Neural crest cell (in vitro differentiated cells): ENCODE measurements at regions not wholly inside any gene's neighbourhood (a gene's known extent, or its start where the extent isn't known, plus 50 kb on each side); places are given as distances from the start of the nearest gene placed in this dataset.

ENCODE experiments used
- DNase-seq: peaks from one replicate; pipeline ENCODE4 v3.0.0; 2021; ENCODE audit warnings: low read depth, mixed read lengths, low spot score
- H3K27ac Mint-ChIP-seq: one replicate; pipeline ENCODE4 v1.8.0; 2021; ENCODE audit warnings: mild to moderate bottlenecking, mixed read lengths; ENCODE audit not compliant: unreplicated experiment
- H3K27me3 Mint-ChIP-seq: 2 replicates; pipeline ENCODE4 v1.8.0; 2021; ENCODE audit warnings: low read depth, mild to moderate bottlenecking, mixed read lengths
- H3K36me3 Mint-ChIP-seq: 2 replicates; pipeline ENCODE4 v1.8.0; 2021; ENCODE audit warnings: low read depth, mild to moderate bottlenecking, mixed read lengths
- H3K4me1 Mint-ChIP-seq: 2 replicates; pipeline ENCODE4 v1.8.0; 2021; ENCODE audit warnings: mixed read lengths
- H3K4me3 Mint-ChIP-seq: one replicate; pipeline ENCODE4 v1.8.0; 2021; ENCODE audit warnings: mild to moderate bottlenecking, mixed read lengths
- H3K9me3 Mint-ChIP-seq: 2 replicates; pipeline ENCODE4 v1.8.0; 2021; ENCODE audit warnings: mixed read lengths
- TF ChIP-seq, protein P1 (sequence below): fragments of 200-600 bp; sonication (generic); conservative IDR thresholded peaks from 2 replicates; pipeline ENCODE4 v1.5.0; 2021; ENCODE audit warnings: antibody characterized with exemption, mild to moderate bottlenecking

GRCh38 chr11:38553148-38553547, 1955.1 kb upstream of the RAG2 start:
- no peak overlapping the region for H3K4me3 Mint-ChIP-seq
- H3K9me3 Mint-ChIP-seq, result no peaks in the 10 kb centered on the region
- no peak overlapping the region for H3K27ac Mint-ChIP-seq
- no peak for DNase-seq
- H3K27me3 Mint-ChIP-seq, result no peaks in the 10 kb centered on the region
- no peaks in the 10 kb centered on the region for H3K4me1 Mint-ChIP-seq
- no peaks in the 10 kb centered on the region for H3K36me3 Mint-ChIP-seq
- TF ChIP-seq, protein P1, sequence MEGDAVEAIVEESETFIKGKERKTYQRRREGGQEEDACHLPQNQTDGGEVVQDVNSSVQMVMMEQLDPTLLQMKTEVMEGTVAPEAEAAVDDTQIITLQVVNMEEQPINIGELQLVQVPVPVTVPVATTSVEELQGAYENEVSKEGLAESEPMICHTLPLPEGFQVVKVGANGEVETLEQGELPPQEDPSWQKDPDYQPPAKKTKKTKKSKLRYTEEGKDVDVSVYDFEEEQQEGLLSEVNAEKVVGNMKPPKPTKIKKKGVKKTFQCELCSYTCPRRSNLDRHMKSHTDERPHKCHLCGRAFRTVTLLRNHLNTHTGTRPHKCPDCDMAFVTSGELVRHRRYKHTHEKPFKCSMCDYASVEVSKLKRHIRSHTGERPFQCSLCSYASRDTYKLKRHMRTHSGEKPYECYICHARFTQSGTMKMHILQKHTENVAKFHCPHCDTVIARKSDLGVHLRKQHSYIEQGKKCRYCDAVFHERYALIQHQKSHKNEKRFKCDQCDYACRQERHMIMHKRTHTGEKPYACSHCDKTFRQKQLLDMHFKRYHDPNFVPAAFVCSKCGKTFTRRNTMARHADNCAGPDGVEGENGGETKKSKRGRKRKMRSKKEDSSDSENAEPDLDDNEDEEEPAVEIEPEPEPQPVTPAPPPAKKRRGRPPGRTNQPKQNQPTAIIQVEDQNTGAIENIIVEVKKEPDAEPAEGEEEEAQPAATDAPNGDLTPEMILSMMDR, result no peak

- H3K4me3 Mint-ChIP-seq, result no peak overlapping the region
- no peaks in the 10 kb centered on the region for H3K9me3 Mint-ChIP-seq
- no peaks in the 10 kb centered on the region for H3K36me3 Mint-ChIP-seq
Measured at GRCh38 chr11:38547462-38547861, 1949.4 kb upstream of the RAG2 start.

DNA sequence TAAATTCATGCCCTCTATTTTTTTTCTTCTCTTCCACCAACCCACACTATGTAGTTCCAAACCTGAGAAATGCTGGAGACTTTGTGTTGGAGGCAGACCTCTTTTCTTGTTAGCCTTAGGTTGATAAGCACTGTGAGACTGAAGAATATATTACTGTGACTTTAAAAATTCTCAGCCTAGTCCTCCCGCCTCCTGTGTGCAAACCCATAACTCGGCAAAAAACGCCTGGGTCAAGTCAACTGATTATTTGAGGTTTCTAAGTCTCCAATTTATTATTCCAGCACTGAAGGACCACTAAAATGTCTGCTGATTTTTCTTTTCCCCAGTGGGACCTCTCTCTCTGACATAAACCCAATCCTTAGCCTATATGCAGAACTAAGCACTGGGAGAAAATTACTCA, 1946.0 kb upstream of the RAG2 start:
- H3K4me3 Mint-ChIP-seq, result no peak overlapping the region
- H3K4me1 Mint-ChIP-seq, result no peaks in the 10 kb centered on the region
- H3K36me3 Mint-ChIP-seq, result no peaks in the 10 kb centered on the region
- TF ChIP-seq, protein P1, result no peak
- no peaks in the 10 kb centered on the region for H3K9me3 Mint-ChIP-seq
- DNase-seq, result no peak
- H3K27me3 Mint-ChIP-seq, result no peaks in the 10 kb centered on the region
- H3K27ac Mint-ChIP-seq, result peak overlapping the region; percentile 54

More at GRCh38 chr11:38547462-38547861, 1949.4 kb upstream of the RAG2 start:
- no peaks in the 10 kb centered on the region for H3K4me1 Mint-ChIP-seq
- no peak overlapping the region for H3K27ac Mint-ChIP-seq
- H3K27me3 Mint-ChIP-seq, result no peaks in the 10 kb centered on the region
- DNase-seq, result no peak
- TF ChIP-seq, protein P1, result no peak

DNA sequence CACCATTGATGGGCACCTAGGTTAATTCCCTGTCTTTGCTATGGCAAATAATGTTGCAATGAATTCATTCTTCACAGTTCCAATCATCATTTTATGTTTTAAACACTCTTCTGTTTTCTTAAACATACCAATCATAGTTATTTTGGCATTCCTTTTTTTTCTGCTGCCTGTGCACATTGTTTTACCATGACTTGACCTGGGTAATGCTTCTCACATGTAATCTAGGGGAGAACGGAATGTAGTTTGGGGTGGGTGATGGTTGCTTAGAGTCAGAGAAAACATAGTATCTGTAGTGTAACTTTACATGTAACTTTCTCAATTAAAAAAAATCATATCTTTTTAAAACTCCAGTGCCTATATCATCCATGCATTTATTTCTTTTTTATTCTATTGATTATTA, 1945.3 kb upstream of the RAG2 start:
- TF ChIP-seq, protein P1, result no peak
- H3K4me1 Mint-ChIP-seq, result no peaks in the 10 kb centered on the region
- H3K27ac Mint-ChIP-seq, result no peak overlapping the region
- no peaks in the 10 kb centered on the region for H3K36me3 Mint-ChIP-seq
- no peak overlapping the region for H3K4me3 Mint-ChIP-seq
- no peaks in the 10 kb centered on the region for H3K27me3 Mint-ChIP-seq
- DNase-seq, result no peak
- H3K9me3 Mint-ChIP-seq, result no peaks in the 10 kb centered on the region

DNA sequence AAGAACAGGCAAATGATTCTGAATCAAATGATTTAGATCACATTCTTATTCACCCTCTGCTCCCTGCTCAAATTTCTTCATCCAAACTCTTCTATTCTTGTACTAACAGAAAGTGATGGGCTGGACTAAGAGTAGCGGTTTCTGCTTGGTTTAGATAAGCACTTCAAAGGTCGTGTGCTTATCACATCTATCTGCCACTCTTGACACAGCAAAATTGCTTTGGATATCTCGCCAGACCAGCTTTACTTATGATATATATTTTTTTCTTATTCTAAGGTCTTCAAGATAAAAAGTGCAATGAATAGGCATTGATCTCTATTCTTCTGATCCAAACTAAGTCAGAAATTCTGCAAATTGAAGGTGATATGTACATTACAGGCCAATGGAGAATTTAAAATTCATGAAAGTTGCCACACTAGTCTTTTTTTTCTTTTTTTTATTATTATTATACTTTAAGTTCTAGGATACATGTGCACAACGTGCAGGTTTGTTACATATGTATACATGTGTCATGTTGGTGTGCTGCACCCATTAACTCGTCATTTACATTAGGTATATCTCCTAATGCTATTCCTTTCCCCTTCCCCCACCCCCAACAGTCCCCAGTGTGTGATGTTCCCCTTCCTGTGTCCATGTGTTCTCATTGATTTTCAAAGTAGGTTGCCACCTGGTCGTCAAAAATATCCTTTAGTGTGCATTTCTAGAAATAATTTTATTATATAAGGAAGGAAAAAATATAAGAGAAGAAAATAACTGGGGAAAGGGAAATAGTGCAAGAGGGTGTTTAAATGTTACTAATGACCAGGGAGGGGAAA, 1941.0 kb upstream of the RAG2 start:
- TF ChIP-seq, protein P1, result no peak
- Mint-ChIP-seq H3K9me3 (peaks cover 9% of the 10 kb centered on the region), H3K27me3 (no peaks in the 10 kb centered on the region)

More for the DNA sequence above, 1941.0 kb upstream of the RAG2 start:
- Mint-ChIP-seq H3K4me3 (no peak overlapping the region), H3K27ac (no peak overlapping the region), H3K4me1 (no peaks in the 10 kb centered on the region), H3K36me3 (no peaks in the 10 kb centered on the region)
- no peak for DNase-seq
